ENCODE measurements at regions not wholly inside any gene's neighbourhood (a gene's known extent, or its start where the extent isn't known, plus 50 kb on each side); places are given as distances from the start of the nearest gene placed in this dataset.
A peak's percentile ranks its signal among the peaks of the same experiment; 100 is the strongest.

DNA sequence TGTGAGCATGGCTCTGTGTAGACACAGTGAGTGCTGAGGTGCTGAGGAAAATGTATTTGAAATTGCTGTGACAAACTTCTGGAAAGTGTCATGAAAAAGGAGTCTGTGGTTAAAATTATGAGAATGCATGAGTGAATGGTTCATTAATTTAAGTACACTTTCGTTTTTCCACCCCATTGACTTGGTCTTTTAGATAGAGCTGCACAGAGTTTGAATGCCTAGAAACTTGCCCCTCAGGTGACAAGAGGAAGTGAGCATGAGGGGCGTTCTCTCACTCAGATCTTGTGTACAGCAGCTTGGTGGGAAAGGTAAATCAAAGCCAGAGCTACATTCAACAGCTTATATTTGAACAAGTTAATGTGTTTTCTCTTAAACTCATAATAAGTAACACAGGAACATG, 296.8 kb downstream of the WDR72 start:
- no peak for DNase-seq

DNA sequence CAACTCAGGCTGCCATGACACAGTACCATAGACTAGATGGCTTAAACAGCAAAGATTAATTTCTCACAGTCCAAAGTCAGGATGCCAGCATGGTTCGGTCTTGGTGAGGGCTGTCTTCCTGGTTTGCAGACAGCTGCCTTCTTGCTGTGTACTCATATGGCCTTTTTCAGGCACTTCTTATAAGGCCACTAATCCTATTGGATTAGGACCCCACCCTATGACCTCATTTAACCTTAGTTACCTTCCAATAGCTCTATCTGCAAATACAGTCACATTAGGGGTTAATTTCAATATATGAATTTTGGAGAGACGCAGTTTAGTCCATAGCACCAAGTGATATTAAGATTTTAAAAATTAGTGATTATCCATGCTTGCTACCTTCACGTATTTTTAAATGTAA, 297.8 kb downstream of the WDR72 start:
- DNase-seq = no peak

- DNase-seq = no peak
Observed at GRCh38 chr15:53458736-53459135, 300.7 kb downstream of the WDR72 start.

DNA sequence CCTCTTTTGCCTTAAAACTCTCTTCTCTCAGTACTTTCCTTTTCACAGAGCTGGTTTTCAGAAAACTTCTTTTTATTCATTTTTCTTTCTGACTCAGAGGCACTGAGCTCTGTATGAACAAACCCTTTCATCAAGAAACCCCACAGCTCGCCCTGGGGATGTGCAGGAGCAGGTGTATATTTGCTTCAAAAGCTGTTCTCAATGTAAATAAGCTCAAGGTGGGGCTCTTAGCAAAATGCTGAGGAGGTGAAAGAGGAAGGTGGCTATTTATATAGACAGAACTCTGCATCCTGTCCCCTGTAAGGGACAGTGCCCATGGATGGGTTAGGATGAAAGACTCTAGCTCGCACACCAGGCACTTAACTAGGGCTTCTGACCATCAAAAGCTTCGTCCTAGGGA, 302.0 kb downstream of the WDR72 start:
- no peak for DNase-seq

DNA sequence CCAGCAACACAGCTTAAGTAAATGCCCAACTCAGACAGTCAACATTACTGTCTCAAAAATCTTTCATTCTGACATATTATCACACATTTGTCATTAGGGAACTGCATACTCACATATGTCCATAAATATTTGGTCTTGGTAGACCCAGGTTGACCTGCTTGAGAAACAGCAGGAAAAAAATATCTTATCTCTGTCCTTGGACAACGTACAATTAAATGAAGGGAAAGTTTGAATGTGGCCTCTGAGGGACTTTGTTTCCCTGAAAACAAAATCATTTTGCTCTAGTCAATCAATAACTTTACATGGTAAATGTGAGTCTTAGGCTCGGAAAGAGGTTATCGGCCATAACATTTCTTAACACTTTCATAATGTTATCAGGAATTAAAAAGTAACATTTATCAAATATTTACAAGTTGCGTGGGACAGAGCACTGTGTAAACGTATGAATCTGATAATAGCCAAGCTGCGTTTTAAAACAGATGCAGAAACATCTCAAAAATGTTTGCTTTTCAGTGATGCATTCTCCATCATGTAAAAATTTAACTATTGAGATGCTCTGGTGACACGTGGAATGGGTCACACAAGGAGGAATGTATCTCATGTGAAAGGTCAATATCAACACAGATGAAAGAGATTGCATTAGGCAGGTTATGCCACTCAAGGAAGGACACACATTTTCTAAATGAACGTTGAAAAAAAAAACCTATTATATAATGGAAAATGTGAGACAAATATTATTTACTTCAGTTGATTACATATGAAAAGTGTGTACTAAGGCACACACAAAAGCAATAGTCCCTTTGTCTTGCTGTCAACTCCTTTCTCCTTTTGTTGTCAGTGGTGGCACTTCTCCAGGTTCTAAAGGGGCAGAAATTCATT, 304.4 kb downstream of the WDR72 start:
- no peak for DNase-seq

- DNase-seq = no peak
Observed at GRCh38 chr15:53454535-53454842, 305.0 kb downstream of the WDR72 start.

DNA sequence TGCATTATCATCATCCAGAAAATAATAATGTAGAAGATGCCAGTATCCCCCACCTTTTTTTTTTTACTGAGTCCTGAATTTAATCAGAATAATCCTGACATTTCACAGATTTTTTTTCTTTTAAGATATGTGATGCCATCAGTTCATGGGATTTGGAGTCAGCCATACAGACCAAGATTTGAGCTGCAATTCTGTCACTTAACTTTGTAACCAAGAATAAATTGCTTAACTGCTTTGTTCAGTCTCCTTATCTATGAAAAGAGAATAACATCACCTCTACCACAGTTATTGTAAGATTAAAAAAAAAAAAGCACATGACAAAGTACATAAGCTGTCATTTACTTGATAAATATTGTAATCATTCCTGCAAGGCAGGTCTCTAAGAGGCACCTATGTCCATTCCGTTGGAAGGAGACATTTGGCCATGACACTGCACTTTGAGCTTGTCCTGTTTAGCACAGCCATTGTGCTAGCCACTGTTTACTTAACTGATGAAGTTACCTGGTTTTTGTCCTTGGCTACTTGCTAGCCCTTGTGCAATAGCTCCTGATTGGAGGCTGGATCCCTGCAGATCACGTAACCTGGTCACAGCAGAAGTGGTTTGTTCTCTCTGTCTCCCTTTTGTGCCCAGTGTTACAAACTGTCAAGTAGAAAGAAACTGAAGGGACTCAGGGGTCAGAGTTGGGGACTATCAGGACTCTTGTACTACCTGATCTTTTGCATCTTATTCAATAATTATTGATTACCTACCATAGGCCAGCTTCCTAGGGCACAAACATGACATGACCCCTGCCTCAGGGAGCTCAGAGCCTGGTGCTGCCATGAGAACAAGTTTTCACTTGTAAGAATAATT, 306.0 kb downstream of the WDR72 start:
- no peak for DNase-seq

GRCh38 chr15:53448232-53449015, 311.0 kb downstream of the WDR72 start:
- DNase-seq = peak; percentile 48

- DNase-seq = no peak
Observed at GRCh38 chr15:53447742-53448141, 311.7 kb downstream of the WDR72 start.

- no peak for DNase-seq
Observed at GRCh38 chr15:53447053-53447574, 312.3 kb downstream of the WDR72 start.

DNA sequence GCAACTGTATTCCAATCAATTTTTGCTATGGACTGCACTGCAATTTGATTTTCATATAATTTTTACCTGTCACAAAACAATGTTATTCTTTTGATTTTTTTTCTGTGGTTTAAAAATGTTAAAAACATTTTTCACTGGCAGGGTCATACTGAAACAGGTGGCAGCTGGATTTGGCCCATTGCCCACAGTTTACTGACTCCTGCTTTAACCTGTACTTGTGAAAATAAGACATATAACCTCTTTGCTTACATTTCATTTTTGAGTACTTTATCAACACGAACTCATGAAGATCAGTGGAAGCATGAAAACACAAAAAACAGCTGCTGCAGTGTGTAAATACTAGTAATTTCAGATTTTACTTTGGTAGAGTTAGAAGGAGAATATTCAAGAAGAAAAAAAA, 313.1 kb downstream of the WDR72 start:
- no peak for DNase-seq

DNA sequence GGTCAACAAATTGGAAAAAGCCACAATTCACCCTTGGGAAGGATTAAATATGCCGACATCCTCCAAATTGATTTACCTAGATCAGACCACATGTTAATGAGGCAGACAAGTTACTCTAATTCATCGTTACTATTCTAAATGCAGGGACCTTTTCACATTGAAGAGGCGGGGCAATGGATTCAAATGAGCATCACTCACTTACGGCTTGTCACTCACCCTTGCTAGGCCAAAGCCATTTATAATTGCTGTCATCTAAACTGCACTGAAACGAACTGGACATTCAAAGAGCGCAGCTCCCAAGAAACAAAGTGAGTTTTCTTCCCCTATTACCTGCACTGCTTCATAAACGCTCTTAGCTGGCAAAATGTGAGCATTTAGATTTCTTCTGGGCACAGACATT, 313.9 kb downstream of the WDR72 start:
- DNase-seq = no peak

DNA sequence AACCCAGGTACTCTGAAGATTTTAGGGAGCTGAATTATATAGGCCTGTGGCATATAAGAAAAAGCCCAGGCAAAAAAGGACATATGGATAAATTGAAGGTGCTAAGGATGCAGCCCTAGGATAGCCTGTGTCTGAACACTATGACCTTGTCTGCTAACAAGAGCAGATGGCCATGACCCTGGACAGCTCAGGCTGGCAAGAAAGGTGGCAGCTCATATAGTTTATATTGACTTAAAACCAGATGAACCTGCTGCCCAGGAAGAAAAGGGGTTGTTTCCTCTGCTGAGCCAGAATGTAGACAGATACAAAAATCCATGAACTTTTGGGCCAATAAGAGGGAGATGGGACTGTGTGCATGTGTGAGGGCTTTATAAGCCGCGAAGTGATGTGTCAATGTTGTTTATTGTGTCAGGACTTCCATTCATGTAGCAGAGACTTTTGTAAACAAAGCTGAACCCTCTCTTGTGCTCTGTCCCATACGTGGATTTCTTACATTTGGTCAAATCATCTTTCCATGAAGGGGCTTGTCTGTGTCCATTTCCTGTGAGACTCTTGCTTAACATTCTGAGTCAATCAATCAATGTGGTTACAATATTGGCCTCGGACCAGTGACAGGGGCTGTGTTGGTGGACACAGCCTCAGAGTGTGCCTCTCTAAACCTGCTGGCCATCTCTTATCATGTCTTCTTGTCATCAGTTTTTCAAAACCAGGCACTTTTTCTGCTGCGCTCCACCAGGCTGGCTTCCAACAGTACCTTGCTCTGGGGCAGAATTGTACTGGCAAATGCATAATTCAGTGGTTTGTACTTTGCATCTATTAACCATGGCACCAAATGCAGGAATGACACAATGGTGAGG, 321.2 kb downstream of the WDR72 start:
- DNase-seq = no peak

- no peak for DNase-seq
Observed at GRCh38 chr15:53437366-53437765, 322.1 kb downstream of the WDR72 start.

DNA sequence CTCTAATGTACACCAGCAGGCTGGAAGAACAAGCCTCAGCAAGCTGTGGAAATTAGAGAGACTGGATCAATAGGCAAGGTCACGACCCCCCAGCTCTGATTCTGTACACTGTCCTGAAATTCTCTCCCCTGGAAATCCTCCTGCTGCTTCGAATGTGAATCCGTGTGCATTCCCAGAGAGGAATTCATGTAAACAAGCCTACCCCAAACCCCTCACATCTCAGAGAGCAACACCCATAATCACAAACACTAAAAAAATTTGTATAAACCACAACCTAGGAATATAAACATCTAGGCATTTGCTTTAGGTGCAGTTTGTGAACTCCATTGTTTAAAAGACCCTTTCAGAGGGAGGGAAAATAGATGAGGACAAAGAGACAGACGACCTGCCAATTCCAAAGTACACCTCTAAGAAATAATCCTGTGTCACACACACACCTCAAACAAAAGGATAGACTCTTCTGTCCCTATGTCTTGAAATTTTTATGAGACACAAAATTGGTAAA, 325.2 kb downstream of the WDR72 start:
- DNase-seq = peak; percentile 41

- DNase-seq = no peak
Observed at GRCh38 chr15:53416219-53416940, 343.1 kb downstream of the WDR72 start.

DNA sequence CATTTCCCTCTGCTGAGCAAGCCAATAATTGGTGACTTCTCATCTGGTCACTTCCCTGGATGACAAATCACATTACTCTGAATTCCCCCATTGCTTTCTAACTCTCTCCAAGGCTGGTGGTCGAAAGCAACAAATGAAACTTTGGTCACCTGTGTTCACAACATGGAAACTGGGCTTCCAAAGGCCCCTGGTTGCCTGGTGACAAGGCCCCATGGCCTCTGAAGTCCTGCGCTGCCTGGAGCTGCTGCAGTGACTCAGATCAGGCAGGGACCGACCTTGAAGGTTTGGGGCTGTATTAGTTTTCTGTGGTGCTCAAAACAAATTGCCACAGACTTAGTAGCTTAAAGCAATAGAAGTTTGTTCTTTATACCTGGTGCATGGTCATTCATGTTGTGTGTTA, 345.3 kb downstream of the WDR72 start:
- no peak for DNase-seq

DNA sequence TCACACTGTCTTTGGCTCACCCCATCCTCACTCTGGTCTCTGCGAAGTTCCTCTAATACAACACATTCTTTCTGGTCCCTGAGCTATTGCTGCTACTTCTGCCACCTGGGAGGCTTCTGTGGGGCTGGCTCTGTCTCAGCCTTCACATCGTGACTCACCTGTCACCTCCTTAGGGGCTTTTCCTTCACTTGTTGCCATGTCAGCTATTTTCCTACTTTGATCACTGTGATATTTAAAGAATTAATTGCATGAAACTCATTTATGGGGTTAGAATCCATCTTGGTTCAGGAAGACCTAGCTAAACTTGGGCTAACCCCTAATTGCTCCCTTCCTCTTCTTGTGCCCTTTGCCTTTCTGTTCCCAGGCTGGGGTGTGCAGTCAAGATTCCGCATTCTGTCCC, 346.9 kb downstream of the WDR72 start:
- DNase-seq = no peak

DNA sequence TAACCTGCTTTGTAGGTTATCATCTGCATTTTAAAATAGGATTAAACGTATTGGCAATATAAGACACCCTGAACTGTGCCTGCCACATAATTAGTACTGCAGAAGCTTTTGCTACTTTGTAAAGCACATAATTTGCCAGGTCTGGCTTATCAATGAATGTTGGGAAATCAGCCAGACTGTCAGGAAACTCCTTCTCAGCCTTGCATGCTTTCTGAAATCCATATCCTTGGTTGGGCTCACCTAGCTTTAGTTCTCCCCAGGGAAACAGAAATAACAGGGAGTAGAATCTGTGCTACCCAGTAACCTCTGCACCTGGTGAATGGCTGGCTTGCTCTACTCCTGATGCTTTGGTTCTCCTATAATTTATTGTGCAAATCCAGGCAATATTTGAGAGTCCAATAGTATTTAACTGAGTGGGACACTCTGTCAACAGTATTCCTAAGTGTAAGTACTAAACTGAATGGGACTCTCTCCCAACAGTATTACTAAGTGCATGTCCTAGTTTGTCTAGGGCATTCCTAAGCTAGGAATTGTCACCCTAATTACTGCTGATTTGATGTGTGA, 354.5 kb downstream of the WDR72 start:
- no peak for DNase-seq

- no peak for DNase-seq
Observed at GRCh38 chr15:53401503-53401902, 358.0 kb downstream of the WDR72 start.

DNA sequence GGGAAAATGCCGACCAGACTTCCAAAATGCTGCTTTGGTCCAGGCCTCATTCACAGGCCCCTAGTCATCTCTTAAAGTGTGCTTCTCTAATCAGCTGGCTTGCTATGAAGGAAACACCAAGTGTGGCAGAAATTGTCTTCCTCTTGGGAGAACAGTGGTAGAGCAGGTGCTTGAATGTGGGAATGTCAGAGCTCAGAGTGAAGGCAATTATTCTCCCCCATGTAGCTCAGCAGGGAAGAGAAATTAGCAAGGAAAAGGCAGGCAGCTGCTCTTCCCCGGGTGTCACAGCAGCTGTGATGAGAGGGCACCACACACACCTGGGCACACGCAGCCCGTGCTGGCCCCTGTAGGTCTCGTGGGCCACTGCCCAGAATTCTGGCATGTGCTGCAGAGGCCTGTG, 358.5 kb downstream of the WDR72 start:
- DNase-seq = peak; percentile 45

All from retina (tissue), 1 donor.